ENCODE measurements at regions not wholly inside any gene's neighbourhood (a gene's known extent, or its start where the extent isn't known, plus 50 kb on each side); places are given as distances from the start of the nearest gene placed in this dataset.

GRCh38 chr18:34510926-34511325 is 199.2 kb upstream of the DTNA start:
- H3F3A ChIP-seq (replicated peaks; ENCODE audit: low read depth) = no peaks in the 10 kb centered on the region
- peaks cover 5% of the 10 kb centered on the region; the same call in 1 of the 2 replicates for H3K79me2 ChIP-seq (replicated peaks; ENCODE audit: insufficient read depth)
- no peak overlapping the region for H2AFZ ChIP-seq
- Mint-ChIP-seq H3K4me3 (no peak overlapping the region), H3K27ac (no peak overlapping the region; the same call in 1 of the 2 replicates), H3K9me3 (peaks cover 8% of the 10 kb centered on the region), H3K27me3 (ENCODE audit: insufficient read depth, low read depth, poor library complexity) (no peaks in the 10 kb centered on the region), H3K4me1 (peaks cover 17% of the 10 kb centered on the region), H3K36me3 (ENCODE audit: low read depth) (peaks cover 21% of the 10 kb centered on the region)
- no peak for ATAC-seq
- no peak for DNase-seq (ENCODE audit: low spot score)
- no peaks in the 10 kb centered on the region for H3K27me3 ChIP-seq (ENCODE audit: insufficient read depth)
- TF ChIP-seq ZNF462 (CRISPR knock-in tag; IDR thresholded peaks at IDR 0.05) (no peak), EZH2 (IDR thresholded peaks at IDR 0.05; ENCODE audit: low read depth, unreplicated experiment) (no peak), ZNF331 (CRISPR knock-in tag; IDR thresholded peaks at IDR 0.05; ENCODE audit: low read depth) (no peak), STAT1 (IDR thresholded peaks at IDR 0.05; ENCODE audit: unreplicated experiment) (no peak), NANOG (IDR thresholded peaks at IDR 0.05; ENCODE audit: borderline replicate concordance) (no peak), EZH2phosphoT487 (IDR thresholded peaks at IDR 0.05; ENCODE audit: unreplicated experiment) (no peak), CTCF (conservative IDR thresholded peaks at IDR 0.05; ENCODE audit: low read depth in 2 of 2) (no peak), REST (IDR thresholded peaks at IDR 0.05; ENCODE audit: unreplicated experiment) (no peak), ZNF114 (CRISPR knock-in tag; IDR thresholded peaks at IDR 0.05) (no peak)
- H3K27ac ChIP-seq (ENCODE audit: low read depth) = no peak overlapping the region
- 0 out of 2 replicates have a peak overlapping the region, but pooled peaks have one; percentile 16 for H3K4me3 ChIP-seq
- H3K9me2 ChIP-seq (ENCODE audit: insufficient read depth) = no peaks in the 10 kb centered on the region; the same call in 1 of the 2 replicates
- H4K20me1 ChIP-seq (replicated peaks; ENCODE audit: insufficient read depth) = no peaks in the 10 kb centered on the region
- peaks cover 18% of the 10 kb centered on the region for H3K4me1 ChIP-seq (ENCODE audit: insufficient read depth)
- H3K4me2 ChIP-seq = peak overlapping the region; percentile 36
- 0 out of 2 replicates have a peak, but pooled peaks cover 4% of the 10 kb centered on the region for H3K36me3 ChIP-seq (ENCODE audit: insufficient read depth)

Data from GM23338 (cell line).